ENCODE measurements at regions not wholly inside any gene's neighbourhood (a gene's known extent, or its start where the extent isn't known, plus 50 kb on each side); places are given as distances from the start of the nearest gene placed in this dataset.

DNA sequence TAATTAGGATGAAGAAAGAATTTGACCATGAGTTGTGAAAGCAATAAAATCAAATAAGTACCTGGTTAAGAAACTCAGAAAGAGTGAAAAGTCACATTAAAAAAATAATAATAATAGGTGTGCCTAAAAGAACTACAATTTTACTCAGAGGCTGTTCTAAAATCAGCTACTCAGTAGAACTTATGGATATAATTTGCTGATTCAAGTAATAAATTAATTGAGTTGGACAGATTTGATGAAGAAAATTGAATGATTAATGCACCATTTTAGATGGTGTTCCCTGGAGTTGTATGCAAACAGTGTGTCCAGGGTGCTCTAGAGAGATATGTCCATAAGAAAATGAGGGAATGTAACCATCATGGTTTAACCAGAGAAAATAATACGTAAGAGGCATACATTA, 2852.5 kb downstream of the PCDH9 start:
- no peak for TF ChIP-seq ZNF274 (IDR thresholded peaks at IDR 0.05; ENCODE audit: low read depth, low read length)
- TF ChIP-seq YY1 (IDR thresholded peaks at IDR 0.05; ENCODE audit: insufficient read depth, insufficient read length): no peak
